WTC11 (cell line): ENCODE measurements at regions not wholly inside any gene's neighbourhood (a gene's known extent, or its start where the extent isn't known, plus 50 kb on each side); places are given as distances from the start of the nearest gene placed in this dataset.

Experiments used
- ATAC-seq: fragments of 200-7000 bp; cut with Tn5 transposase; 2 replicates; pipeline ENCODE4 v1.10.0; 2021; ENCODE audit warnings: mild to moderate bottlenecking, moderate library complexity
- CTCF ChIA-PET: fragments of 300-600 bp; sonication (Branson Sonifier 250); formaldehyde crosslinking; loops from one replicate; lab custom pipeline; 2021; ENCODE audit warnings: antibody characterized with exemption; lab: Charles Lee
- POLR2A ChIA-PET: fragments of 350-600 bp; sonication (Branson Sonifier 250); formaldehyde crosslinking; loops from one replicate; lab custom pipeline; 2021; ENCODE audit warnings: antibody characterized with exemption; lab: Charles Lee
- DNase-seq: peaks from one replicate; pipeline ENCODE4 v3.0.0; 2021; ENCODE audit warnings: low spot score
- H3K27ac Mint-ChIP-seq: 2 replicates; pipeline ENCODE4 v1.8.0; 2021; ENCODE audit warnings: mixed read lengths
- H3K27me3 Mint-ChIP-seq: 2 replicates; pipeline ENCODE4 v1.8.0; 2021; ENCODE audit warnings: low read depth, mild to moderate bottlenecking, moderate library complexity, mixed read lengths
- H3K36me3 Mint-ChIP-seq: 2 replicates; pipeline ENCODE4 v1.8.0; 2021; ENCODE audit warnings: mixed read lengths
- H3K4me1 Mint-ChIP-seq: 2 replicates; pipeline ENCODE4 v1.8.0; 2022; ENCODE audit warnings: mixed read lengths
- H3K4me3 Mint-ChIP-seq: 2 replicates; pipeline ENCODE4 v1.8.0; 2021; ENCODE audit warnings: mild to moderate bottlenecking, moderate library complexity, mixed read lengths
- H3K9me3 Mint-ChIP-seq: 2 replicates; pipeline ENCODE4 v1.8.0; 2021; ENCODE audit warnings: mixed read lengths
- ARID4B ChIP-seq: sonication (generic); formaldehyde crosslinking; IDR thresholded peaks from 2 replicates; pipeline ENCODE4 v1.8.0; 2023; ENCODE audit warnings: missing genetic modification reagents, mild to moderate bottlenecking, borderline replicate concordance
- ATF1 ChIP-seq: sonication (generic); formaldehyde crosslinking; IDR thresholded peaks from 2 replicates; pipeline ENCODE4 v1.8.1; 2023; ENCODE audit warnings: mild to moderate bottlenecking, moderate library complexity, missing genetic modification reagents
- ATF2 ChIP-seq: sonication (generic); formaldehyde crosslinking; IDR thresholded peaks from 2 replicates; pipeline ENCODE4 v1.8.1; 2022; ENCODE audit warnings: low read depth, missing genetic modification reagents, borderline replicate concordance
- CBFB ChIP-seq: sonication (generic); formaldehyde crosslinking; IDR thresholded peaks from 2 replicates; pipeline ENCODE4 v1.8.1; 2022; ENCODE audit warnings: mild to moderate bottlenecking, low read depth, missing genetic modification reagents
- CDX4 ChIP-seq: fragments of 250-450 bp; sonication (Bioruptor Pico); IDR thresholded peaks from 2 replicates; pipeline ENCODE4 v1.9.0; 2021; ENCODE audit warnings: moderate library complexity, mild to moderate bottlenecking, inconsistent platforms, borderline replicate concordance
- CREM ChIP-seq: sonication (generic); formaldehyde crosslinking; IDR thresholded peaks from 2 replicates; pipeline ENCODE4 v1.8.1; 2022; ENCODE audit warnings: mild to moderate bottlenecking, missing genetic modification reagents, moderate library complexity
- E2F5 ChIP-seq: sonication (generic); formaldehyde crosslinking; IDR thresholded peaks from 2 replicates; pipeline ENCODE4 v1.8.1; 2022; ENCODE audit warnings: mild to moderate bottlenecking, moderate library complexity, missing genetic modification reagents
- ESRRA ChIP-seq: sonication (generic); formaldehyde crosslinking; IDR thresholded peaks from 2 replicates; pipeline ENCODE4 v1.8.1; 2022; ENCODE audit warnings: mild to moderate bottlenecking, missing genetic modification reagents, borderline replicate concordance
- FOXK1 ChIP-seq: sonication (generic); formaldehyde crosslinking; IDR thresholded peaks from 2 replicates; pipeline ENCODE4 v1.8.0; 2022; ENCODE audit warnings: mild to moderate bottlenecking, moderate library complexity, missing genetic modification reagents
- FOXP4 ChIP-seq: sonication (generic); formaldehyde crosslinking; IDR thresholded peaks from 2 replicates; pipeline ENCODE4 v1.8.0; 2022; ENCODE audit warnings: mild to moderate bottlenecking, missing genetic modification reagents
- GTF2I ChIP-seq: fragments of 250-450 bp; sonication (Bioruptor Pico); conservative IDR thresholded peaks from 2 replicates; pipeline ENCODE4 v1.4.0; 2021; ENCODE audit warnings: mild to moderate bottlenecking
- KAT7 ChIP-seq: sonication (generic); formaldehyde crosslinking; IDR thresholded peaks from 2 replicates; pipeline ENCODE4 v1.8.1; 2023; ENCODE audit warnings: missing genetic modification reagents, mild to moderate bottlenecking, borderline replicate concordance
- NR2C2 ChIP-seq: sonication (generic); formaldehyde crosslinking; IDR thresholded peaks from 2 replicates; pipeline ENCODE4 v1.8.0; 2022; ENCODE audit warnings: mild to moderate bottlenecking, missing genetic modification reagents
- RELA ChIP-seq: sonication (generic); formaldehyde crosslinking; IDR thresholded peaks from 2 replicates; pipeline ENCODE4 v1.8.1; 2022; ENCODE audit warnings: missing genetic modification reagents, mild to moderate bottlenecking, borderline replicate concordance
- RORB ChIP-seq: fragments of 250-450 bp; sonication (Bioruptor Pico); IDR thresholded peaks from 2 replicates; pipeline ENCODE4 v1.9.0; 2021; ENCODE audit warnings: mild to moderate bottlenecking
- SMAD3 ChIP-seq: sonication (generic); formaldehyde crosslinking; IDR thresholded peaks from 2 replicates; pipeline ENCODE4 v1.8.0; 2022; ENCODE audit warnings: missing genetic modification reagents, mild to moderate bottlenecking, borderline replicate concordance
- TEAD4 ChIP-seq: sonication (generic); formaldehyde crosslinking; IDR thresholded peaks from 2 replicates; pipeline ENCODE4 v1.8.0; 2022; ENCODE audit warnings: mild to moderate bottlenecking, missing genetic modification reagents
- TP53 ChIP-seq: sonication (generic); formaldehyde crosslinking; IDR thresholded peaks from 2 replicates; pipeline ENCODE4 v1.8.1; 2023; ENCODE audit warnings: mild to moderate bottlenecking, missing genetic modification reagents
- ZNF121 ChIP-seq: sonication (generic); formaldehyde crosslinking; IDR thresholded peaks from 2 replicates; pipeline ENCODE4 v1.8.0; 2023; ENCODE audit warnings: missing genetic modification reagents
- ZNF138 ChIP-seq: sonication (generic); formaldehyde crosslinking; conservative IDR thresholded peaks from 2 replicates; pipeline ENCODE4 v1.8.1; 2022; ENCODE audit warnings: mild to moderate bottlenecking, moderate library complexity, missing genetic modification reagents
- ZNF416 ChIP-seq: fragments of 250-450 bp; sonication (Bioruptor Pico); IDR thresholded peaks from 2 replicates; pipeline ENCODE4 v1.9.0; 2021; ENCODE audit warnings: mild to moderate bottlenecking, inconsistent platforms
- ZNF423 ChIP-seq: fragments of 250-450 bp; sonication (Bioruptor Pico); IDR thresholded peaks from 2 replicates; pipeline ENCODE4 v2.1.2; 2022; ENCODE audit warnings: mild to moderate bottlenecking, moderate library complexity
- ZNF512 ChIP-seq: sonication (generic); formaldehyde crosslinking; IDR thresholded peaks from 2 replicates; pipeline ENCODE4 v1.8.1; 2022; ENCODE audit warnings: missing genetic modification reagents, borderline replicate concordance
- ZNF671 ChIP-seq: fragments of 250-450 bp; sonication (Bioruptor Pico); IDR thresholded peaks from 2 replicates; pipeline ENCODE4 v1.8.0; 2021; ENCODE audit warnings: mild to moderate bottlenecking

GRCh38 chr10:52419281-52419680, 105.2 kb downstream of the DKK1 start:
- CTCF ChIA-PET = no interaction called here
- H3K9me3 Mint-ChIP-seq = no peaks in the 10 kb centered on the region
- POLR2A ChIA-PET = no interaction called here

GRCh38 chr10:52420656-52421055, 106.6 kb downstream of the DKK1 start:
- DNase-seq (no peak), ATAC-seq (no peak)
- ChIA-PET CTCF (no interaction called here), POLR2A (no interaction called here)
- Mint-ChIP-seq H3K9me3 (no peaks in the 10 kb centered on the region), H3K4me3 (no peak overlapping the region), H3K36me3 (no peaks in the 10 kb centered on the region), H3K4me1 (no peaks in the 10 kb centered on the region), H3K27me3 (no peaks in the 10 kb centered on the region), H3K27ac (no peak overlapping the region)
- TF ChIP-seq ZNF423 (CRISPR knock-in tag) (no peak), ZNF121 (no peak), NR2C2 (CRISPR knock-in tag) (no peak), ATF1 (no peak), ESRRA (CRISPR knock-in tag) (no peak), TEAD4 (CRISPR knock-in tag) (no peak), RORB (CRISPR knock-in tag) (no peak), CDX4 (CRISPR knock-in tag) (no peak), ZNF671 (CRISPR knock-in tag) (no peak), CBFB (CRISPR knock-in tag) (no peak), KAT7 (CRISPR knock-in tag) (no peak), ZNF416 (no peak), GTF2I (CRISPR knock-in tag) (no peak), TP53 (CRISPR knock-in tag) (no peak), ARID4B (CRISPR knock-in tag) (no peak), FOXK1 (CRISPR knock-in tag) (no peak), E2F5 (no peak), FOXP4 (CRISPR knock-in tag) (no peak), SMAD3 (no peak)

More at GRCh38 chr10:52419281-52419680, 105.2 kb downstream of the DKK1 start:
- H3K27ac Mint-ChIP-seq = no peak overlapping the region
- H3K4me3 Mint-ChIP-seq = no peak overlapping the region
- no peak for TF ChIP-seq ATF2 (CRISPR knock-in tag)
- TF ChIP-seq CREM = no peak
- no peak for TF ChIP-seq RELA (CRISPR knock-in tag)
- TF ChIP-seq ZNF138 (CRISPR knock-in tag) = no peak
- no peak for TF ChIP-seq ZNF512 (CRISPR knock-in tag)
- no peaks in the 10 kb centered on the region for H3K36me3 Mint-ChIP-seq
- no peak for DNase-seq
- H3K27me3 Mint-ChIP-seq = no peaks in the 10 kb centered on the region
- no peak for ATAC-seq
- H3K4me1 Mint-ChIP-seq = no peaks in the 10 kb centered on the region
